A673 (cell line): ENCODE measurements at regions not wholly inside any gene's neighbourhood (a gene's known extent, or its start where the extent isn't known, plus 50 kb on each side); places are given as distances from the start of the nearest gene placed in this dataset.

Experiments
- BruUV-seq: library from RNA; stranded (reverse); fragments of 400-500 nt; replicated peaks from 2 replicates; lab custom pipeline; 2021; lab: Mats Ljungman, UMichigan
- CTCF ChIA-PET: fragments of 300-600 bp; sonication (Branson Sonifier 250); formaldehyde crosslinking; loops from one replicate; lab custom pipeline; 2022; ENCODE audit warnings: antibody characterized with exemption; lab: Charles Lee
- POLR2A ChIA-PET: fragments of 300-600 bp; sonication (Branson Sonifier 250); formaldehyde crosslinking; loops from one replicate; lab custom pipeline; 2022; ENCODE audit warnings: antibody characterized with exemption; ENCODE audit not compliant: low non-redundant PET; lab: Charles Lee
- DNase-seq: peaks from one replicate; pipeline ENCODE4 v3.0.0-alpha.2; 2015; ENCODE audit warnings: low spot score
- H3K27ac ChIP-seq: fragments of 200-600 bp; sonication (generic); 2 replicates; pipeline ENCODE4 v1.5.1; 2016; ENCODE audit warnings: mixed run types, low read depth, mild to moderate bottlenecking, mixed read lengths, antibody characterized with exemption, low read length; ENCODE audit not compliant: poor library complexity, severe bottlenecking
- H3K27me3 ChIP-seq: fragments of 200-600 bp; sonication (generic); replicated peaks from 2 replicates; pipeline ENCODE4 v1.6.1; 2017; ENCODE audit warnings: mixed run types, low read depth, mild to moderate bottlenecking, mixed read lengths, antibody characterized with exemption, low read length; ENCODE audit not compliant: insufficient read depth, poor library complexity
- H3K36me3 ChIP-seq: fragments of 200-600 bp; sonication (generic); 2 replicates; pipeline ENCODE4 v1.6.1; 2016; ENCODE audit warnings: mixed run types, mild to moderate bottlenecking, mixed read lengths, antibody characterized with exemption, low read length; ENCODE audit not compliant: insufficient read depth, poor library complexity, severe bottlenecking
- H3K4me1 ChIP-seq: fragments of 200-600 bp; sonication (generic); 2 replicates; pipeline ENCODE4 v1.6.1; 2017; ENCODE audit warnings: mixed run types, mild to moderate bottlenecking, mixed read lengths, antibody characterized with exemption, low read length; ENCODE audit not compliant: insufficient read depth, poor library complexity, severe bottlenecking
- H3K4me3 ChIP-seq: fragments of 200-600 bp; sonication (generic); 2 replicates; pipeline ENCODE4 v1.5.1; 2016; ENCODE audit warnings: low read depth, mixed run types, mild to moderate bottlenecking, mixed read lengths, low read length; ENCODE audit not compliant: poor library complexity, severe bottlenecking
- H3K9me3 ChIP-seq: fragments of 200-600 bp; sonication (generic); 2 replicates; pipeline ENCODE4 v1.6.1; 2016; ENCODE audit warnings: mixed run types, low read depth, mild to moderate bottlenecking, mixed read lengths, antibody characterized with exemption, low read length; ENCODE audit not compliant: poor library complexity, severe bottlenecking
- CTCF ChIP-seq: fragments of 300-800, 200-600 bp; sonication (generic); conservative IDR thresholded peaks from 2 replicates; pipeline ENCODE4 v1.5.1; 2017; ENCODE audit warnings: low read depth, mild to moderate bottlenecking, antibody characterized with exemption, low read length, moderate library complexity, mixed read lengths
- EZH2 ChIP-seq: fragments of 200-600 bp; sonication (generic); IDR thresholded peaks from 2 replicates; pipeline ENCODE4 v1.6.1; 2017; ENCODE audit warnings: borderline replicate concordance, low read depth, mild to moderate bottlenecking, mixed read lengths, antibody characterized with exemption, low read length; ENCODE audit not compliant: poor library complexity, severe bottlenecking
- intact Hi-C: fragments of 100-400 bp; cut with micrococcal nuclease; formaldehyde crosslinking; loops from one replicate; pipeline ENCODE4 v1.10.0; 2022; ENCODE audit not compliant: unreplicated experiment

- no peaks in the 10 kb centered on the region for H3K9me3 ChIP-seq
- TF ChIP-seq CTCF (no peak), EZH2 (no peak)
- no peaks in the 10 kb centered on the region for H3K4me1 ChIP-seq
- H3K36me3 ChIP-seq = no peaks in the 10 kb centered on the region
- CTCF ChIA-PET = interaction anchor here (0.6 kb wide), 1 partner anchor 332 kb away, joined by 3 read pairs; no protein-coding TSS in a partner anchor
- intact Hi-C loops = no loop called here
- H3K27me3 ChIP-seq = no peaks in the 10 kb centered on the region
- POLR2A ChIA-PET = interaction anchor here (0.6 kb wide), 1 partner anchor 754 kb away, joined by 3 read pairs; no protein-coding TSS in a partner anchor
- no peak overlapping the region for H3K27ac ChIP-seq
- no TSS peak for BruUV-seq
- no peak overlapping the region for H3K4me3 ChIP-seq
- no peak for DNase-seq
Observed at GRCh38 chr15:47975427-47975826, 145.4 kb upstream of the SLC24A5 start.

DNA sequence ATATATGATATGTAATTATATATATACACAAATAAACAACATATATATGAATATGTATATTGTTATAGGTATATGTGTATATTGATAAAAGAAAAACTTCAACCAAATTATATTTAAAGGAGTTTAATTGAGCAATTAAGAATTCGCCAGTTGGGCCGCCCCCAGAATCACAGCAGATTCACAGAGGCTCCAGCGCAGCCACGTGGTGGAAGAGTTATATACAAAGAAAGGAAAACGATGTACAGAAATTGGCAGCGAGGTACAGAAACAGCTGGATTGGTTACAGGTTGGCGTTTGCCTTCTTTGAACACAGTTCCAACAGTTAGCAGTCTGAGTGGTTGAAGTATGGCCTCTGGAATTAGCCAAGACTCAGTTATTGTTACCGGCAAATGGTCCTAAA, 137.3 kb upstream of the SLC24A5 start:
- DNase-seq = peak; percentile 68
- H3K27ac ChIP-seq = no peak overlapping the region
- peak; percentile 63 for TF ChIP-seq CTCF
- no peak for TF ChIP-seq EZH2
- BruUV-seq = no TSS peak
- ChIA-PET CTCF (interaction anchor here (0.8 to 1.0 kb wide), 5 partner anchors 71 to 788 kb away, joined by 3 to 7 read pairs (median 4); partner anchors contain the start of gene SEMA6D), POLR2A (no interaction called here)
- intact Hi-C loops = loop anchor here (2.0 kb wide), 1 partner anchor 273 kb away; no protein-coding TSS in a partner anchor
- H3K27me3 ChIP-seq = no peaks in the 10 kb centered on the region
- H3K4me1 ChIP-seq = peaks cover 17% of the 10 kb centered on the region
- no peaks in the 10 kb centered on the region for H3K9me3 ChIP-seq
- no peaks in the 10 kb centered on the region for H3K36me3 ChIP-seq
- H3K4me3 ChIP-seq = no peak overlapping the region

GRCh38 chr15:47985568-47985967, 135.2 kb upstream of the SLC24A5 start:
- no peak overlapping the region for H3K27ac ChIP-seq
- intact Hi-C loops = loop anchor here (5.0 kb wide), 2 partner anchors 73 to 1673 kb away; no protein-coding TSS in a partner anchor
- H3K36me3 ChIP-seq = no peaks in the 10 kb centered on the region
- no peak for DNase-seq
- peaks cover 17% of the 10 kb centered on the region for H3K4me1 ChIP-seq
- no peak for TF ChIP-seq EZH2
- TF ChIP-seq CTCF = no peak
- ChIA-PET POLR2A (no interaction called here), CTCF (interaction anchor here (0.5 kb wide), 1 partner anchor 789 kb away, joined by 6 read pairs; no protein-coding TSS in a partner anchor)
- BruUV-seq = no TSS peak
- no peaks in the 10 kb centered on the region for H3K9me3 ChIP-seq
- H3K27me3 ChIP-seq = no peaks in the 10 kb centered on the region
- no peak overlapping the region for H3K4me3 ChIP-seq
